B cell (primary cell): ENCODE measurements at regions not wholly inside any gene's neighbourhood (a gene's known extent, or its start where the extent isn't known, plus 50 kb on each side); places are given as distances from the start of the nearest gene placed in this dataset.

Experiments used
- EZH2 ChIP-seq: IDR thresholded peaks from 2 replicates; pipeline ENCODE4 v1.6.1; 2012; ENCODE audit warnings: borderline replicate concordance, low read depth, mild to moderate bottlenecking, moderate library complexity, low read length; ENCODE audit not compliant: insufficient read depth, poor library complexity, severe bottlenecking
- TF ChIP-seq, protein P1 (sequence below): fragments of 200-600 bp; IDR thresholded peaks from one replicate; pipeline ENCODE4 v1.8.0; 2022; ENCODE audit warnings: antibody characterized with exemption, mild to moderate bottlenecking

DNA sequence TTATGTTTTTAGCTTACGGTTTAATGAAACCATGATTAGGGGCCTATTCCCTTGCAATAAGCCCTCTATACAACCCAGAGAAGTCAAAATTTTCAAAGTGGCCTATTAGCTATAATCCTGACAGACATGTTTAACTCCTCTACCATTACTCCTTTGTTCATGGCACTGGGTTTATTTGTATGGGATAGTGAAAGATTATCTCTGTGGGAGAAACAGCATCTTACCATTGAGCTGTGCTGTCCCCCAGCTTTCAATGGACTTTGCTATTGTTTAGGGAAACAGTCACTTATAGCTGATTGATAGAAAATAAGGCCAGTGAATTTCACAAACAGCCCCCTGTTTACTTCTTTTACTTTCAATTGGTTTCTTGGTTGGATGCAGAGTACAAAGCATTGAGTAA, 675.2 kb upstream of the GCFC2 start:
- TF ChIP-seq, protein P1, sequence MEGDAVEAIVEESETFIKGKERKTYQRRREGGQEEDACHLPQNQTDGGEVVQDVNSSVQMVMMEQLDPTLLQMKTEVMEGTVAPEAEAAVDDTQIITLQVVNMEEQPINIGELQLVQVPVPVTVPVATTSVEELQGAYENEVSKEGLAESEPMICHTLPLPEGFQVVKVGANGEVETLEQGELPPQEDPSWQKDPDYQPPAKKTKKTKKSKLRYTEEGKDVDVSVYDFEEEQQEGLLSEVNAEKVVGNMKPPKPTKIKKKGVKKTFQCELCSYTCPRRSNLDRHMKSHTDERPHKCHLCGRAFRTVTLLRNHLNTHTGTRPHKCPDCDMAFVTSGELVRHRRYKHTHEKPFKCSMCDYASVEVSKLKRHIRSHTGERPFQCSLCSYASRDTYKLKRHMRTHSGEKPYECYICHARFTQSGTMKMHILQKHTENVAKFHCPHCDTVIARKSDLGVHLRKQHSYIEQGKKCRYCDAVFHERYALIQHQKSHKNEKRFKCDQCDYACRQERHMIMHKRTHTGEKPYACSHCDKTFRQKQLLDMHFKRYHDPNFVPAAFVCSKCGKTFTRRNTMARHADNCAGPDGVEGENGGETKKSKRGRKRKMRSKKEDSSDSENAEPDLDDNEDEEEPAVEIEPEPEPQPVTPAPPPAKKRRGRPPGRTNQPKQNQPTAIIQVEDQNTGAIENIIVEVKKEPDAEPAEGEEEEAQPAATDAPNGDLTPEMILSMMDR, result no peak
- no peak for TF ChIP-seq EZH2
